Natural killer cell (primary cell): ENCODE measurements at regions not wholly inside any gene's neighbourhood (a gene's known extent, or its start where the extent isn't known, plus 50 kb on each side); places are given as distances from the start of the nearest gene placed in this dataset.

ENCODE experiments used
- ATAC-seq, 3 donors: fragments of 150-1000 bp in 2 of 3; fragments of 200-7000 bp in 1 of 3; cut with Tn5 transposase; 1 replicate in 1 of 3; 2 replicates in 2 of 3; pipeline ENCODE4 v1.10.0; 2021; ENCODE audit warnings: mild to moderate bottlenecking in 2 of 3, moderate library complexity in 2 of 3
- DNase-seq, 2 donors: peaks; one replicate each; pipeline versions ENCODE4 v3.0.0 to v3.0.0-alpha.2; 2013 to 2021; ENCODE audit warnings: mixed read lengths in 1 of 2
- H3K27ac ChIP-seq: one replicate; pipeline ENCODE4 v1.5.1; 2013; ENCODE audit warnings: mild to moderate bottlenecking, low read length
- H3K27me3 ChIP-seq: one replicate; pipeline ENCODE4 v1.6.1; 2013; ENCODE audit warnings: low read length; ENCODE audit not compliant: control insufficient read depth, insufficient read depth
- H3K36me3 ChIP-seq: one replicate; pipeline ENCODE4 v1.6.1; 2013; ENCODE audit warnings: low read length; ENCODE audit not compliant: control insufficient read depth, insufficient read depth
- H3K4me1 ChIP-seq: one replicate; pipeline ENCODE4 v1.6.1; 2013; ENCODE audit warnings: low read length; ENCODE audit not compliant: control insufficient read depth, insufficient read depth
- H3K4me3 ChIP-seq: one replicate; pipeline ENCODE4 v1.5.1; 2013; ENCODE audit warnings: low read length
- H3K9me3 ChIP-seq: one replicate; pipeline ENCODE4 v1.6.1; 2013; ENCODE audit warnings: low read length; ENCODE audit not compliant: control insufficient read depth, insufficient read depth
- H3K27ac Mint-ChIP-seq, 2 donors: one replicate each; pipeline ENCODE4 v1.8.0; 2022; ENCODE audit warnings: mild to moderate bottlenecking in 2 of 2, mixed read lengths in 2 of 2, moderate library complexity in 1 of 2
- H3K27me3 Mint-ChIP-seq, 2 donors: one replicate each; pipeline ENCODE4 v1.8.0; 2022; ENCODE audit warnings: low read depth in 2 of 2, mixed read lengths in 2 of 2
- H3K36me3 Mint-ChIP-seq: one replicate; pipeline ENCODE4 v1.8.0; 2022; ENCODE audit warnings: mixed read lengths
- H3K4me1 Mint-ChIP-seq, 2 donors: one replicate each; pipeline ENCODE4 v1.8.0; 2022; ENCODE audit warnings: mixed read lengths in 2 of 2
- H3K4me3 Mint-ChIP-seq: one replicate; pipeline ENCODE4 v1.8.0; 2022; ENCODE audit warnings: mild to moderate bottlenecking, moderate library complexity, mixed read lengths
- H3K9me3 Mint-ChIP-seq, 2 donors: one replicate each; pipeline ENCODE4 v1.8.0; 2022; ENCODE audit warnings: mixed read lengths in 2 of 2
- CTCF ChIP-seq: fragments of 200-600 bp; IDR thresholded peaks from one replicate; pipeline ENCODE4 v1.8.0; 2022; ENCODE audit warnings: antibody characterized with exemption
- WGBS: methylation state at CpG from one replicate; pipeline ENCODE4 v1.1.7; 2013; ENCODE audit warnings: missing lambda C conversion rate; ENCODE audit not compliant: insufficient coverage; 5-methylcytosine and 5-hydroxymethylcytosine counted together
- intact Hi-C: fragments of 100-400 bp; cut with micrococcal nuclease; formaldehyde crosslinking; loops from one replicate; pipeline ENCODE4 v1.14.2; 2022

GRCh38 chr20:57102566-57102965 is 163.9 kb downstream of the BMP7 start:
- Histone ChIP-seq H3K4me3 (no peak overlapping the region), H3K27ac (no peak overlapping the region), H3K9me3 (no peaks in the 10 kb centered on the region), H3K27me3 (no peaks in the 10 kb centered on the region), H3K36me3 (no peaks in the 10 kb centered on the region), H3K4me1 (no peaks in the 10 kb centered on the region)
- ATAC-seq (no peak), DNase-seq (no peak)
- H3K9me3 Mint-ChIP-seq, result no peaks in the 10 kb centered on the region
- peaks cover 9 to 17% of the 10 kb centered on the region in 2 donors for H3K27me3 Mint-ChIP-seq
- H3K27ac Mint-ChIP-seq, result no peak overlapping the region
- H3K4me1 Mint-ChIP-seq, result no peaks in the 10 kb centered on the region
- no peaks in the 10 kb centered on the region for H3K36me3 Mint-ChIP-seq
- WGBS, result 81% methylated on average over 10 of the region's 10 CpGs
- intact Hi-C loops, result no loop called here
- no peak for TF ChIP-seq CTCF
- no peak overlapping the region for H3K4me3 Mint-ChIP-seq

GRCh38 chr20:57103146-57103800 is 163.2 kb downstream of the BMP7 start:
- H3K27ac ChIP-seq, result no peak overlapping the region
- DNase-seq (no peak), ATAC-seq (no peak)
- H3K36me3 Mint-ChIP-seq, result no peaks in the 10 kb centered on the region
- no peak overlapping the region for H3K4me3 ChIP-seq
- H3K9me3 ChIP-seq, result no peaks in the 10 kb centered on the region
- H3K4me3 Mint-ChIP-seq, result no peak overlapping the region
- H3K27ac Mint-ChIP-seq, result no peak overlapping the region
- H3K27me3 ChIP-seq, result no peaks in the 10 kb centered on the region
- intact Hi-C loops, result no loop called here
- H3K9me3 Mint-ChIP-seq, result no peaks in the 10 kb centered on the region
- no peak for TF ChIP-seq CTCF
- 71% methylated on average over 11 of the region's 11 CpGs for WGBS
- H3K27me3 Mint-ChIP-seq, result peaks cover 6 to 14% of the 10 kb centered on the region in 2 donors
- H3K36me3 ChIP-seq, result no peaks in the 10 kb centered on the region
- no peaks in the 10 kb centered on the region for H3K4me1 Mint-ChIP-seq
- H3K4me1 ChIP-seq, result no peaks in the 10 kb centered on the region

GRCh38 chr20:57104113-57104512 is 162.3 kb downstream of the BMP7 start:
- no peaks in the 10 kb centered on the region for H3K4me1 ChIP-seq
- ATAC-seq (no peak), DNase-seq (no peak)
- 85% methylated on average over 11 of the region's 11 CpGs for WGBS
- H3K36me3 ChIP-seq, result no peaks in the 10 kb centered on the region
- intact Hi-C loops, result no loop called here
- Mint-ChIP-seq H3K4me3 (no peak overlapping the region), H3K36me3 (no peaks in the 10 kb centered on the region), H3K9me3 (no peaks in the 10 kb centered on the region), H3K27me3 (peaks cover 6 to 17% of the 10 kb centered on the region in 2 donors), H3K4me1 (no peaks in the 10 kb centered on the region), H3K27ac (no peak overlapping the region)
- H3K27me3 ChIP-seq, result no peaks in the 10 kb centered on the region
- no peaks in the 10 kb centered on the region for H3K9me3 ChIP-seq
- H3K27ac ChIP-seq, result no peak overlapping the region
- H3K4me3 ChIP-seq, result no peak overlapping the region
- no peak for TF ChIP-seq CTCF

GRCh38 chr20:57104651-57105204 is 161.7 kb downstream of the BMP7 start:
- no peaks in the 10 kb centered on the region for H3K27me3 ChIP-seq
- intact Hi-C loops, result no loop called here
- 66% methylated on average over 12 of the region's 13 CpGs for WGBS
- no peaks in the 10 kb centered on the region for H3K36me3 ChIP-seq
- H3K4me1 Mint-ChIP-seq, result no peaks in the 10 kb centered on the region
- no peak overlapping the region for H3K27ac Mint-ChIP-seq
- DNase-seq (no peak), ATAC-seq (no peak)
- H3K9me3 Mint-ChIP-seq, result no peaks in the 10 kb centered on the region
- H3K4me1 ChIP-seq, result no peaks in the 10 kb centered on the region
- no peak overlapping the region for H3K4me3 ChIP-seq
- H3K4me3 Mint-ChIP-seq, result no peak overlapping the region
- H3K9me3 ChIP-seq, result no peaks in the 10 kb centered on the region
- no peak overlapping the region for H3K27ac ChIP-seq
- no peaks in the 10 kb centered on the region for H3K36me3 Mint-ChIP-seq
- H3K27me3 Mint-ChIP-seq, result peaks cover 4 to 17% of the 10 kb centered on the region in 2 donors
- no peak for TF ChIP-seq CTCF
